ENCODE measurements at regions not wholly inside any gene's neighbourhood (a gene's known extent, or its start where the extent isn't known, plus 50 kb on each side); places are given as distances from the start of the nearest gene placed in this dataset.

GRCh38 chr13:68030152-68030809, 800.1 kb upstream of the PCDH9 start:
- TF ChIP-seq CTCF (IDR thresholded peaks at IDR 0.05) (no peak), POLR2AphosphoS5 (IDR thresholded peaks at IDR 0.05) (no peak)
